HUES48 (cell line): ENCODE measurements at regions not wholly inside any gene's neighbourhood (a gene's known extent, or its start where the extent isn't known, plus 50 kb on each side); places are given as distances from the start of the nearest gene placed in this dataset.

Experiments
- H3K27ac ChIP-seq: one replicate; pipeline ENCODE4 v1.7.0; 2013; ENCODE audit warnings: low read depth, low read length, inconsistent platforms
- H3K27me3 ChIP-seq: 2 replicates; pipeline ENCODE4 v1.6.1; 2013; ENCODE audit warnings: mild to moderate bottlenecking, low read length; ENCODE audit not compliant: control insufficient read depth, insufficient read depth
- H3K36me3 ChIP-seq: 2 replicates; pipeline ENCODE4 v1.6.1; 2013; ENCODE audit warnings: low read length; ENCODE audit not compliant: control insufficient read depth, insufficient read depth
- H3K4me1 ChIP-seq: 2 replicates; pipeline ENCODE4 v1.6.1; 2013; ENCODE audit warnings: mild to moderate bottlenecking, low read length; ENCODE audit not compliant: control insufficient read depth, insufficient read depth
- H3K4me3 ChIP-seq: 2 replicates; pipeline ENCODE4 v1.5.1; 2013; ENCODE audit warnings: mild to moderate bottlenecking, low read depth, low read length
- H3K9ac ChIP-seq: 2 replicates; pipeline ENCODE4 v1.6.1; 2013; ENCODE audit warnings: mild to moderate bottlenecking, low read depth, low read length, moderate library complexity
- H3K9me3 ChIP-seq: 2 replicates; pipeline ENCODE4 v1.6.1; 2013; ENCODE audit warnings: low read length; ENCODE audit not compliant: control insufficient read depth, insufficient read depth

- Histone ChIP-seq H3K27me3 (no peaks in the 10 kb centered on the region), H3K4me3 (no peak overlapping the region), H3K4me1 (no peaks in the 10 kb centered on the region), H3K9ac (no peak overlapping the region), H3K27ac (no peak overlapping the region), H3K36me3 (no peaks in the 10 kb centered on the region), H3K9me3 (0 out of 2 replicates have a peak, but pooled peaks cover 2% of the 10 kb centered on the region)
Observed at GRCh38 chr10:84999929-85000328, 671.5 kb downstream of the CCSER2 start.

- no peaks in the 10 kb centered on the region for H3K9me3 ChIP-seq
- no peaks in the 10 kb centered on the region for H3K4me1 ChIP-seq
- H3K4me3 ChIP-seq, result no peak overlapping the region
- no peaks in the 10 kb centered on the region for H3K36me3 ChIP-seq
- H3K9ac ChIP-seq, result no peak overlapping the region
- no peaks in the 10 kb centered on the region for H3K27me3 ChIP-seq
- no peak overlapping the region for H3K27ac ChIP-seq
Observed at GRCh38 chr10:85003083-85003482, 674.7 kb downstream of the CCSER2 start.

DNA sequence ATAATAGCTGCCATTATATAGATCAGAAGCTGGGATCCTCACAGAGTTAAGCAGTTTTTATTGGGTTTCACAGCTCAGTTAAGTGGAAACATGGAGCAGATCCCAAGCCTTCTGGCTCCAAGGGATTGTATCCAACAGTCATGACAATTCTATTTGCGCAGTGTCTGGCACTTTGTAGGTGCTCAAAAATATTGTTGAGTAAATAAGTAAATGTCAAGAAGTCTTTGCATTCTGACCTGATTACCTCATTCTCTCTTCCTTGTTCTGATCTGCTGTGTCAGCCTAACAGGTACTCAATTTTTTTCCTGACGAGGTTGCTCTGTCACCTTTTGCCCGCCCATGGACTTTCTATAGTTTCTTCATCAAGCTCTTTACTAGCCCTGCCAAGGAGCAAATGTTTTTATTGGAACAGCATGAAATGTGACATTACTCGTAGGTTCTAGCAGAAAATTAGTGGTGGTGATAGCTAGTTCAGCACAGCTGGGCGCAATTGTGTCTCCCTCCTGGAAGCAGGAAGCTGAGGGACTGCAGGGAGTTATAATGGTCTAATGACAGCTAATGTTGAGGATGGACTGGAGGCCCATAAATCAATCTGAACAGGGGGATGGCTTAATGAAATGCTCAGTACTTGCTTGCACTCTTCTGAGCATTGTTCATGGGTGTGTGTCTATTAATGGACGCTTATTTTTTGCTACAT, 680.2 kb downstream of the CCSER2 start:
- no peak overlapping the region for H3K9ac ChIP-seq
- no peaks in the 10 kb centered on the region for H3K4me1 ChIP-seq
- no peak overlapping the region for H3K27ac ChIP-seq
- H3K4me3 ChIP-seq, result no peak overlapping the region
- H3K36me3 ChIP-seq, result no peaks in the 10 kb centered on the region
- H3K9me3 ChIP-seq, result no peaks in the 10 kb centered on the region
- H3K27me3 ChIP-seq, result no peaks in the 10 kb centered on the region

DNA sequence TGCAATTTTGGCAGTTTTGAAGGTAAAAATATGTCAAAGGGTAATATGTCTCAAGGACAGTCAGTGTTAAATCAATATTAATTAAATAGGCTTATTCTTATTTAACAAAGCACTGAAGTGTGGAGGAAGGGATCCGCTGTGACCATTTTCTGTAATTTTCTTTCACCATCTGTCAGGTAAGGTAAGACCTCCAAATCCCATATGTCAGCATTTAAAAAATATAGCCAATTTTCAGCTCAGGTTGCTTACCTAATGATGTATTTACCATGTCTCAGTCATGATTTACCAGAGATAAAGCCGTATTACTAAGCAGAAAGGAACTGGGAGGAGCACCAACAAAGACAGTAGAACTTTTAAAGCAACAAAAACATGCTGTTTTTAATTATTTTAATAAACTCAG, 683.9 kb downstream of the CCSER2 start:
- H3K27ac ChIP-seq, result no peak overlapping the region
- no peaks in the 10 kb centered on the region for H3K36me3 ChIP-seq
- no peak overlapping the region for H3K4me3 ChIP-seq
- H3K4me1 ChIP-seq, result no peaks in the 10 kb centered on the region
- no peaks in the 10 kb centered on the region for H3K27me3 ChIP-seq
- H3K9ac ChIP-seq, result no peak overlapping the region
- no peaks in the 10 kb centered on the region for H3K9me3 ChIP-seq

GRCh38 chr10:85026878-85027467, 698.6 kb downstream of the CCSER2 start:
- Histone ChIP-seq H3K9ac (no peak overlapping the region), H3K27ac (no peak overlapping the region), H3K4me3 (no peak overlapping the region), H3K27me3 (no peaks in the 10 kb centered on the region), H3K36me3 (no peaks in the 10 kb centered on the region), H3K4me1 (no peaks in the 10 kb centered on the region), H3K9me3 (peaks cover 40% of the 10 kb centered on the region)

GRCh38 chr10:85032981-85033380, 704.6 kb downstream of the CCSER2 start:
- no peak overlapping the region for H3K27ac ChIP-seq

GRCh38 chr10:85036661-85037060, 708.3 kb downstream of the CCSER2 start:
- Histone ChIP-seq H3K9me3 (peaks cover 8% of the 10 kb centered on the region; the same call in 1 of the 2 replicates), H3K27ac (no peak overlapping the region), H3K36me3 (no peaks in the 10 kb centered on the region), H3K9ac (no peak overlapping the region), H3K4me3 (no peak overlapping the region), H3K27me3 (no peaks in the 10 kb centered on the region), H3K4me1 (no peaks in the 10 kb centered on the region)

More at GRCh38 chr10:85032981-85033380, 704.6 kb downstream of the CCSER2 start:
- H3K27me3 ChIP-seq, result no peaks in the 10 kb centered on the region
- no peaks in the 10 kb centered on the region for H3K36me3 ChIP-seq
- peaks cover 26% of the 10 kb centered on the region for H3K9me3 ChIP-seq
- no peak overlapping the region for H3K4me3 ChIP-seq
- no peaks in the 10 kb centered on the region for H3K4me1 ChIP-seq
- no peak overlapping the region for H3K9ac ChIP-seq

DNA sequence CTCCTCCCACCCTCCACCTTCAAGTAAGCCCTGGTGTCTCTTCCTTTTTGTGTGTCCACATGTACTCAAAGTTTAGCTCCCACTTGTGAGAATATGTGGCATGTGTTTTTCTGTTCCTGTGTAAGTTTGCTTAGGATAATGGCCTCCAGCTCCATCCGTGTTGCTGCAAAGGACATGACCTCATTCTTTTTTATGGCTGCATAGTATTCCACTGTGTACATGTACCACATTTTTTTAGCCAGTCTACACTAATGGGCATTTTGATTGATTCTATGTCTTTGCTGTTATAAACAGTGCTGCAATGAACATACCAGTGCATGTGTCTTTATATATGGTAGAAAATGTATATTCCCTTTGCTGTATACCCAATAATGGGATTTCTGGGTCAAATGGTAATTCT, 710.9 kb downstream of the CCSER2 start:
- H3K4me3 ChIP-seq, result no peak overlapping the region
- no peaks in the 10 kb centered on the region for H3K36me3 ChIP-seq
- H3K9me3 ChIP-seq, result no peaks in the 10 kb centered on the region; the same call in 1 of the 2 replicates
- H3K27me3 ChIP-seq, result no peaks in the 10 kb centered on the region
- peaks cover 8% of the 10 kb centered on the region; the same call in 1 of the 2 replicates for H3K4me1 ChIP-seq
- no peak overlapping the region for H3K9ac ChIP-seq
- H3K27ac ChIP-seq, result no peak overlapping the region

- Histone ChIP-seq H3K4me3 (no peak overlapping the region), H3K27me3 (no peaks in the 10 kb centered on the region), H3K9ac (no peak overlapping the region), H3K36me3 (no peaks in the 10 kb centered on the region), H3K27ac (no peak overlapping the region), H3K4me1 (peaks cover 8% of the 10 kb centered on the region; the same call in 1 of the 2 replicates), H3K9me3 (no peaks in the 10 kb centered on the region)
Observed at GRCh38 chr10:85043207-85043606, 714.8 kb downstream of the CCSER2 start.

- H3K27me3 ChIP-seq, result no peaks in the 10 kb centered on the region
- H3K36me3 ChIP-seq, result no peaks in the 10 kb centered on the region
- no peak overlapping the region for H3K4me3 ChIP-seq
- no peak overlapping the region for H3K9ac ChIP-seq
- H3K4me1 ChIP-seq, result peaks cover 8% of the 10 kb centered on the region; the same call in 1 of the 2 replicates
- no peaks in the 10 kb centered on the region for H3K9me3 ChIP-seq
- no peak overlapping the region for H3K27ac ChIP-seq
Observed at GRCh38 chr10:85045046-85045445, 716.7 kb downstream of the CCSER2 start.

DNA sequence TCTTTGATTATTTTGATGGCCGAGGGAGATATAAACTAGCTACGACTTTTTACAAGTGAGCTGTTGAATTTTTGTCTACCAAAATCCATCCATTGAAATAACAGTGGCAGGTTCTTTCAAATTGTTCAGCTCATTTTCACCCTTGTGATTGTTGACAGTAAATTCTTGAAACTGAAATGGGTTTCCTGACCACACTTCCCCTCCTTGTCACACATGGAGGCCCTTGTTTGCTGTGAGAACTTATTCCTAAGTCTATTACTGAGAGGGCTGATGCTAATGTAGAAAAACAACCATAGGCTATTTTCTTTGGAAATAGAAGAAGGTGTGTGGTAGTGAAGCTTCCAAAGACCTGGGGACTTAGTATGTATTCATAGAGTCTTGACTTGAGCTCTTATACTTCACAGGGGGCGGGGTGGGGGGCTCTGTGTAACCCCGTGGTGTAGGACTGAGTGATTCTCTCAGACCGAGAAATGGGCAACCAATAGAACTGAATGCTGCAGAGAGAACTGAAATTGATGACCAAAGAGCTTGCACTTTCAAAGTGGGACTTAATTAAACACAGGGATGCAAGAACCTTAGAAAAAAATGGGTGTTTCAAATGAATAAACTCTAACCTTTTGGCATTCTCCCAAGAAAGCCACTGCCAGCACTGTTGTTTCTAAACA, 718.9 kb downstream of the CCSER2 start:
- no peak overlapping the region for H3K4me3 ChIP-seq
- H3K4me1 ChIP-seq, result peaks cover 8% of the 10 kb centered on the region; the same call in 1 of the 2 replicates
- H3K27me3 ChIP-seq, result no peaks in the 10 kb centered on the region
- H3K9me3 ChIP-seq, result no peaks in the 10 kb centered on the region
- no peak overlapping the region for H3K9ac ChIP-seq
- no peaks in the 10 kb centered on the region for H3K36me3 ChIP-seq
- no peak overlapping the region for H3K27ac ChIP-seq
